Endodermal cell (in vitro differentiated cells): ENCODE measurements at regions not wholly inside any gene's neighbourhood (a gene's known extent, or its start where the extent isn't known, plus 50 kb on each side); places are given as distances from the start of the nearest gene placed in this dataset.

ENCODE experiments used
- DNase-seq: peaks from one replicate; pipeline ENCODE4 v3.0.0-alpha.2; 2017
- H3K27ac ChIP-seq: 2 replicates; pipeline ENCODE4 v1.5.1; 2013; ENCODE audit warnings: mild to moderate bottlenecking, low read depth, low read length, moderate library complexity
- H3K27me3 ChIP-seq: 2 replicates; pipeline ENCODE4 v1.6.1; 2013; ENCODE audit warnings: mild to moderate bottlenecking, low read length, moderate library complexity; ENCODE audit not compliant: insufficient read depth, control insufficient read depth, poor library complexity, severe bottlenecking
- H3K36me3 ChIP-seq: 2 replicates; pipeline ENCODE4 v1.7.0; 2013; ENCODE audit warnings: mild to moderate bottlenecking, low read length, moderate library complexity; ENCODE audit not compliant: control insufficient read depth, insufficient read depth
- H3K4me1 ChIP-seq: one replicate; pipeline ENCODE4 v1.7.0; 2013; ENCODE audit warnings: low read length; ENCODE audit not compliant: control insufficient read depth, insufficient read depth
- H3K4me3 ChIP-seq: 2 replicates; pipeline ENCODE4 v1.5.1; 2013; ENCODE audit warnings: mild to moderate bottlenecking, low read length, moderate library complexity
- H3K9ac ChIP-seq: 2 replicates; pipeline ENCODE4 v1.6.1; 2013; ENCODE audit warnings: mild to moderate bottlenecking, low read length, moderate library complexity; ENCODE audit not compliant: poor library complexity, severe bottlenecking; ENCODE audit errors: extremely low read depth
- H3K9me3 ChIP-seq: 2 replicates; pipeline ENCODE4 v1.6.1; 2013; ENCODE audit warnings: mild to moderate bottlenecking, low read length, moderate library complexity; ENCODE audit not compliant: control insufficient read depth
- H3K27ac Mint-ChIP-seq: 2 replicates; pipeline ENCODE4 v1.8.0; 2020; ENCODE audit warnings: mixed read lengths
- H3K27me3 Mint-ChIP-seq: 2 replicates; pipeline ENCODE4 v1.8.0; 2021; ENCODE audit warnings: mild to moderate bottlenecking, mixed read lengths; ENCODE audit not compliant: insufficient read depth
- H3K36me3 Mint-ChIP-seq: 2 replicates; pipeline ENCODE4 v1.8.0; 2020; ENCODE audit warnings: low read depth, mixed read lengths
- H3K4me1 Mint-ChIP-seq: 2 replicates; pipeline ENCODE4 v1.8.0; 2020; ENCODE audit warnings: mixed read lengths
- H3K4me3 Mint-ChIP-seq: 2 replicates; pipeline ENCODE4 v1.8.0; 2020; ENCODE audit warnings: mild to moderate bottlenecking, moderate library complexity, mixed read lengths
- H3K9me3 Mint-ChIP-seq: 2 replicates; pipeline ENCODE4 v1.8.0; 2020; ENCODE audit warnings: mild to moderate bottlenecking, mixed read lengths
- CTCF ChIP-seq: fragments of 200-600 bp; sonication (generic); conservative IDR thresholded peaks from 2 replicates; pipeline ENCODE4 v1.5.0; 2021; ENCODE audit warnings: antibody characterized with exemption, mild to moderate bottlenecking
- WGBS, 2 experiments: methylation state at CpG; one replicate each; pipeline versions ENCODE4 v1.1.5 to v1.1.7; 2013; ENCODE audit warnings: missing lambda C conversion rate in 2 of 2, mixed read lengths in 1 of 2; ENCODE audit not compliant: insufficient coverage in 1 of 2, insufficient read length in 1 of 2; 5-methylcytosine and 5-hydroxymethylcytosine counted together

DNA sequence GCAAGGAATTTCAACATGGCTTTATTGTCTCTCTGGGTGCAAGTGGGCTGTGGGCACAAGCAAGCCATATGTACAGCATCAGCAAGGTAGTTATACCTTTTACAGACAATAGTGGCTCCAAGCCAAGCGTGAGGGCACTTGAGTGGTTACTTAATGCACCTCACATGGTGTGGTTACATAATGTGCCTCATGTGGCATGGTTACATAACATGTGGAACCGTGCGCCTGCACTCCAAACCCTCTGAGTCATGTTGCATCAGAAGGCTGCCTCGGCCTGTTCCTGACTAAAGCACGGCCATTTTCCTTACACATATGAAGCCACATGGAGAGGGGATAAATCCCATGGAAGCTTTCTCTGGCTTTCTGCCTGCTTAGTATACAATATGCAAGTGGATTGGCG is 150.9 kb downstream of the OSTF1 start:
- no peaks in the 10 kb centered on the region for H3K36me3 Mint-ChIP-seq
- TF ChIP-seq CTCF: no peak
- no peaks in the 10 kb centered on the region for H3K4me1 Mint-ChIP-seq
- Histone ChIP-seq H3K9me3 (peaks cover 15% of the 10 kb centered on the region), H3K9ac (no peak overlapping the region), H3K36me3 (no peaks in the 10 kb centered on the region), H3K4me3 (no peak overlapping the region), H3K27ac (no peak overlapping the region), H3K27me3 (no peaks in the 10 kb centered on the region), H3K4me1 (no peaks in the 10 kb centered on the region)
- H3K27ac Mint-ChIP-seq: no peak overlapping the region
- no peaks in the 10 kb centered on the region for H3K27me3 Mint-ChIP-seq
- DNase-seq: no peak
- H3K4me3 Mint-ChIP-seq: no peak overlapping the region
- peaks cover 8% of the 10 kb centered on the region for H3K9me3 Mint-ChIP-seq
- WGBS, 2 experiments: 63 to 72% methylated on average over 5 to 6 of the region's 6 CpGs

DNA sequence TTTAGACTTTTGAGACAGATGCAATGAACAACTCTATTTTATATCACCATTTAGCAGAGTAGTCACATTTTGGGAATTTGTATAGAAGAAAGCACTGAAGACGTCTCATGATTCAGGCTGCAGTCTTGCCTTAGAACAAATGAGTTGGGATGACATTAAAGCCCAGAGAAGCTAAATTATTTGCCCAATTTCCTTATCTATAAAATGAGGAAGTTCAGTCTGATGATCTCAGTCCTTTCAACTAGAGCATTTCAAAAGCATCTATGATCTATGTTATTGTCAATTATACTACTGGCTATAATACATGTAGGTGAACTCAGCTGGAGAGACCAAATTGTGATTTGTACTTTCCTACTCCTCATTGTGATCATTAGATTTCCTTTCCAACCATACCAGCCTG is 154.1 kb downstream of the OSTF1 start:
- no peak for DNase-seq
- H3K36me3 Mint-ChIP-seq: no peaks in the 10 kb centered on the region
- no peak overlapping the region for H3K4me3 Mint-ChIP-seq
- TF ChIP-seq CTCF: no peak
- H3K27ac Mint-ChIP-seq: no peak overlapping the region
- Histone ChIP-seq H3K27me3 (no peaks in the 10 kb centered on the region), H3K9me3 (no peaks in the 10 kb centered on the region), H3K4me1 (no peaks in the 10 kb centered on the region), H3K4me3 (no peak overlapping the region), H3K9ac (no peak overlapping the region), H3K36me3 (no peaks in the 10 kb centered on the region), H3K27ac (no peak overlapping the region)
- H3K27me3 Mint-ChIP-seq: no peaks in the 10 kb centered on the region
- WGBS, 2 experiments: 91% methylated on average over 1 of the region's 1 CpG; no CpG with 5 or more reads in 1 of the 2 experiments
- peaks cover 16% of the 10 kb centered on the region for H3K9me3 Mint-ChIP-seq
- H3K4me1 Mint-ChIP-seq: no peaks in the 10 kb centered on the region

GRCh38 chr9:75246949-75247348 is 158.6 kb downstream of the OSTF1 start:
- no peak for DNase-seq

More at GRCh38 chr9:75246949-75247348, 158.6 kb downstream of the OSTF1 start:
- H3K9me3 Mint-ChIP-seq: peaks cover 49% of the 10 kb centered on the region
- H3K9me3 ChIP-seq: peaks cover 8% of the 10 kb centered on the region
- no peaks in the 10 kb centered on the region for H3K4me1 Mint-ChIP-seq
- H3K4me3 Mint-ChIP-seq: no peak overlapping the region
- H3K27ac Mint-ChIP-seq: no peak overlapping the region
- H3K4me3 ChIP-seq: no peak overlapping the region
- H3K27me3 ChIP-seq: no peaks in the 10 kb centered on the region
- 92 to 93% methylated on average over 1 to 3 of the region's 3 CpGs for WGBS, 2 experiments
- no peak for TF ChIP-seq CTCF
- no peaks in the 10 kb centered on the region for H3K4me1 ChIP-seq
- peaks cover 3% of the 10 kb centered on the region for H3K36me3 Mint-ChIP-seq
- H3K27ac ChIP-seq: no peak overlapping the region
- no peaks in the 10 kb centered on the region for H3K36me3 ChIP-seq
- no peak overlapping the region for H3K9ac ChIP-seq
- no peaks in the 10 kb centered on the region for H3K27me3 Mint-ChIP-seq
